Suprapubic skin (tissue), 4 donors: ENCODE measurements at regions not wholly inside any gene's neighbourhood (a gene's known extent, or its start where the extent isn't known, plus 50 kb on each side); places are given as distances from the start of the nearest gene placed in this dataset.

Source experiments
- DNase-seq, 2 donors: peaks; one replicate each; pipeline ENCODE4 v3.0.0-alpha.2; 2019; ENCODE audit warnings: low spot score in 2 of 2
- H3K27ac ChIP-seq: fragments of 200-600 bp; sonication (generic); one replicate; pipeline ENCODE4 v1.5.1; 2019
- H3K27me3 ChIP-seq: fragments of 200-600 bp; sonication (generic); one replicate; pipeline ENCODE4 v1.5.1; 2019
- H3K36me3 ChIP-seq: fragments of 200-600 bp; sonication (generic); one replicate; pipeline ENCODE4 v1.5.1; 2019
- H3K4me1 ChIP-seq: fragments of 200-600 bp; sonication (generic); one replicate; pipeline ENCODE4 v1.5.1; 2019
- H3K4me3 ChIP-seq: fragments of 200-600 bp; sonication (generic); one replicate; pipeline ENCODE4 v1.5.1; 2019; ENCODE audit warnings: mild to moderate bottlenecking
- H3K9me3 ChIP-seq: fragments of 200-600 bp; sonication (generic); one replicate; pipeline ENCODE4 v1.5.1; 2019
- EP300 ChIP-seq: sonication (generic); formaldehyde crosslinking; IDR thresholded peaks from one replicate; pipeline ENCODE4 v1.6.1; 2017; ENCODE audit warnings: antibody characterized with exemption
- POLR2A ChIP-seq, 2 donors: fragments of 450-650 bp; IDR thresholded peaks; one replicate each; pipeline ENCODE4 v1.6.1; 2017; ENCODE audit warnings: antibody characterized with exemption in 2 of 2, mild to moderate bottlenecking in 2 of 2, moderate library complexity in 2 of 2
- POLR2AphosphoS5 ChIP-seq, 3 donors: sonication (generic); formaldehyde crosslinking; IDR thresholded peaks; one replicate each; pipeline ENCODE4 v1.6.1; 2017; ENCODE audit warnings: antibody characterized with exemption in 3 of 3
- WGBS: methylation state at CpG from one replicate; pipeline ENCODE4 v1.1.5; 2018; 5-methylcytosine and 5-hydroxymethylcytosine counted together
- TF ChIP-seq, protein P1 (sequence below), 2 donors: fragments of 200-600 bp in 1 of 2; fragments of 450-650 bp in 1 of 2; sonication (generic) in 1 of 2; IDR thresholded peaks; one replicate each; pipeline ENCODE4 v1.5.1; 2016 to 2019; ENCODE audit warnings: antibody characterized with exemption in 2 of 2, mild to moderate bottlenecking in 1 of 2, moderate library complexity in 1 of 2

DNA sequence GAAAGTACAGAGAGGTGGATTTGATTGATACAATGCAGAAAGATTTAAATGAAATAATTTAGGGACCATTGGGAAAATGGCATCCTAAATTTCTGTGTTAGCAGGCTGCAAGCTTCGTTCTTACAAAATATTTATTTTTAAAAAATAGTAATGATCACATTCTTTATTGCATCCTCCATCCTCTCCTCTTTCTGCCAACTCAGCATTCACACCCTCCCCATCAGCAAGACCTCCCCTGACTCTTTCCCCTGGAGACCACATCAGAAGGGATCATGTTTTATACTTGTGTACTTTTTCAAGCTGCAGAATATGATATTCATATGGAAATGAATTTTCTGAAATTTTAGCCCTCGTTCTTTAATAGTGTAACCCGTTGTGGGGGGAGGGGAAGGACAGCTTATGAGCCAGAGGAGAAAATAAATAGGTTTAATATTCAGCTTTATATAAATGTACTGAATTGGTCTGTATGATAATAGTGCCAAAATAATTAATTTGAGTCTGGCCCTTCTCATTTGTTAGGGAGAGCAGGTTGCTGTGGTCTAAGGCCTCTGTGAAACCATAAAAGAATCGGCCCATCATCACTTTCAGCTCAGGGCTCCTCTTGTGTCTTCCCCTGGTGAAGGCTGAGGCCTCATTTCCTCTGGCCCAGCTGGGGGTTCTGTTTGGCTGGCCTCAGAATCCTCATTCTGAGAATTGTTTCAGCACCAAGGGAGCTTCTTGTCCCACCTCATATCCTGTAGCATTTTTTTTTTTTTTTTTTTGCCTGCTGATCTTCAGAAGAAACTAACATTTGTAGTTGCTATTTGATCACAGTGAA is 330.8 kb downstream of the TXNL1 start:
- no peaks in the 10 kb centered on the region for H3K36me3 ChIP-seq
- no peak overlapping the region for H3K27ac ChIP-seq
- H3K27me3 ChIP-seq = no peaks in the 10 kb centered on the region
- H3K9me3 ChIP-seq = no peaks in the 10 kb centered on the region
- no peak for TF ChIP-seq POLR2AphosphoS5 (IDR thresholded peaks at IDR 0.05)
- TF ChIP-seq POLR2A (IDR thresholded peaks at IDR 0.05) = no peak
- no peak for TF ChIP-seq EP300
- TF ChIP-seq, protein P1, sequence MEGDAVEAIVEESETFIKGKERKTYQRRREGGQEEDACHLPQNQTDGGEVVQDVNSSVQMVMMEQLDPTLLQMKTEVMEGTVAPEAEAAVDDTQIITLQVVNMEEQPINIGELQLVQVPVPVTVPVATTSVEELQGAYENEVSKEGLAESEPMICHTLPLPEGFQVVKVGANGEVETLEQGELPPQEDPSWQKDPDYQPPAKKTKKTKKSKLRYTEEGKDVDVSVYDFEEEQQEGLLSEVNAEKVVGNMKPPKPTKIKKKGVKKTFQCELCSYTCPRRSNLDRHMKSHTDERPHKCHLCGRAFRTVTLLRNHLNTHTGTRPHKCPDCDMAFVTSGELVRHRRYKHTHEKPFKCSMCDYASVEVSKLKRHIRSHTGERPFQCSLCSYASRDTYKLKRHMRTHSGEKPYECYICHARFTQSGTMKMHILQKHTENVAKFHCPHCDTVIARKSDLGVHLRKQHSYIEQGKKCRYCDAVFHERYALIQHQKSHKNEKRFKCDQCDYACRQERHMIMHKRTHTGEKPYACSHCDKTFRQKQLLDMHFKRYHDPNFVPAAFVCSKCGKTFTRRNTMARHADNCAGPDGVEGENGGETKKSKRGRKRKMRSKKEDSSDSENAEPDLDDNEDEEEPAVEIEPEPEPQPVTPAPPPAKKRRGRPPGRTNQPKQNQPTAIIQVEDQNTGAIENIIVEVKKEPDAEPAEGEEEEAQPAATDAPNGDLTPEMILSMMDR (IDR thresholded peaks at IDR 0.05) = no peak
- DNase-seq = no peak
- 78% methylated on average over 4 of the region's 4 CpGs for WGBS
- no peak overlapping the region for H3K4me3 ChIP-seq
- H3K4me1 ChIP-seq = no peaks in the 10 kb centered on the region

DNA sequence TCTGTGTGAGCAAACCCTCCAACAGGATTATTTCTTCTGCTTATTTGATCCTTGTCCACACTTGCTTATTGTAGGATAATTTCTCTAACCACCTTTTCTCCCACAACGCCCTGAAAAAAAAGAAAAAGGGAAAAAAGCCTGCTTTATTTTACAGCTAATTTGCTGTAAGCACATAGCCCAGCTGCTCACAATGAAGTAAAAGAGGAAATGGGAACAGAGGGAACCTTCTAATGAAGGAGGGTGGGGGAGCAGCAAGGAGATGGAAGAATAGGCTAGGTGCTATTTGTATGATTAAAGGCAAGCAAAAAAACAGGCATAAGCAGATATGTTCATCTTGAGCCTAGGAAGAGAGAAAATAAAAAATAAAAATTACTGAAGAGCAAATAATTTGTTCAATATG is 331.6 kb downstream of the TXNL1 start:
- Histone ChIP-seq H3K27ac (no peak overlapping the region), H3K4me3 (no peak overlapping the region), H3K4me1 (no peaks in the 10 kb centered on the region), H3K36me3 (no peaks in the 10 kb centered on the region), H3K27me3 (no peaks in the 10 kb centered on the region), H3K9me3 (no peaks in the 10 kb centered on the region)
- TF ChIP-seq POLR2AphosphoS5 (IDR thresholded peaks at IDR 0.05) (no peak), EP300 (no peak), POLR2A (IDR thresholded peaks at IDR 0.05) (no peak)
- TF ChIP-seq, protein P1 (IDR thresholded peaks at IDR 0.05) = no peak
- 66% methylated on average over 1 of the region's 1 CpG for WGBS
- no peak for DNase-seq

DNA sequence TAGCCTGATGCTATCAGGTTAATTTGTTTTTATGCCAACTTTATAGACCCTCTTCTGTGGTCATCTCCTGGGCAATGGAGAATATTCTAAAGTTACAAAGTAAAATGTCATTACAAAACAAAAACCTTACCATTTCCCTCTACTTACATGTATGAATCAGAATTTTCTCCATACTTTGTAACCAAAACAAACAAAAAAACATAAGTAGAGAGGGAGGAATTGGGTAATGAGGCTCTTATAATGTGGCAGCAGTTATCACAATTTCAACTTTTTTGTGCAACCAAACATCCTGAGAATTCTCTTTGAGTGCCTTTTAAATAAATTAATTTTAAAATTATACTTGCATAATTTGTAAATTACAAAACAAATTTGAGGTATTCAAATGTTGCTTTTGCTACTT is 332.8 kb downstream of the TXNL1 start:
- no peaks in the 10 kb centered on the region for H3K36me3 ChIP-seq
- H3K4me3 ChIP-seq = no peak overlapping the region
- no peak for DNase-seq
- H3K27ac ChIP-seq = no peak overlapping the region
- H3K27me3 ChIP-seq = no peaks in the 10 kb centered on the region
- H3K4me1 ChIP-seq = no peaks in the 10 kb centered on the region
- TF ChIP-seq POLR2A (IDR thresholded peaks at IDR 0.05) (no peak), POLR2AphosphoS5 (IDR thresholded peaks at IDR 0.05) (no peak), EP300 (no peak)
- TF ChIP-seq, protein P1 (IDR thresholded peaks at IDR 0.05) = no peak
- H3K9me3 ChIP-seq = no peaks in the 10 kb centered on the region

DNA sequence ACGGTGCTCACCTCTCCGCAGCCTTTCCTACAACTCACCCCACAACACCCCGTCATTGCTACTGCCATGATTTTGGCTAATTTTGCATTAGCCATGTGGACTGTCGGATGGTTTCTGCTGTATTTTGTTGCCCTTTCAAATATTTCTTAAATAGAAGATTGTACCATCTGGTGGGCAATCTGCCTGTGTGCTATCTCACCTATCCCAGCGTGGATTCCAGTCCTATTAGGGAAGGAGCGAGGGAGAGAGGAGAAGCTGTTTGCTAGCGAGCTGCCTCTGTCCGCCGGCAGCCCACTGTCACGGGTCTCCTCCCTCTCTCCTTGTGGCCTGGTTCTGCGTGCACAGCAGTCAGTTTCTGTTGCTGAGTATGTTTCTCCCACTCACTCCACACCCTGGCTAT is 336.2 kb downstream of the TXNL1 start:
- TF ChIP-seq POLR2AphosphoS5 (IDR thresholded peaks at IDR 0.05) = no peak
- TF ChIP-seq EP300 = no peak
- TF ChIP-seq, protein P1 (IDR thresholded peaks at IDR 0.05) = no peak
- no peak for TF ChIP-seq POLR2A (IDR thresholded peaks at IDR 0.05)
- H3K4me1 ChIP-seq = no peaks in the 10 kb centered on the region
- no peaks in the 10 kb centered on the region for H3K36me3 ChIP-seq
- H3K27me3 ChIP-seq = no peaks in the 10 kb centered on the region
- no peak for DNase-seq
- no peaks in the 10 kb centered on the region for H3K9me3 ChIP-seq
- H3K27ac ChIP-seq = no peak overlapping the region
- WGBS = 94% methylated on average over 11 of the region's 11 CpGs
- no peak overlapping the region for H3K4me3 ChIP-seq

DNA sequence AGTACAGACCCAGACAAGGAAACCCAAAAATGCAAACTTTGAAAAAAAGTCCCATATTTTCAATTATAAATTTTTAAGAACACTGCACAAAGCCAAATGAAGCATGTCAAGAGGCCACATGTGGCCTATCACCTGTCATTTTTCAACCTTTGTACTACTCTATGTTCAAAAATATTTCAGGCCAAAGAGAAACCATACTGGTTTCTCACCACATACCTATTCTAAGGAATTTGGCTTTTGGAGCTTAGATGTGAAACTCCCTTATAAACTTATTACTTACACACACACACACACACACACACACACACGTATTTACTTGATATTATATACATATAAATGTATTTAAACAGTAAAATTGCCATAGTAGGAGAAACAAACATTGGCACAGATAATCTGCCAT is 338.7 kb downstream of the TXNL1 start:
- Histone ChIP-seq H3K27ac (no peak overlapping the region), H3K27me3 (no peaks in the 10 kb centered on the region), H3K4me3 (no peak overlapping the region), H3K4me1 (no peaks in the 10 kb centered on the region), H3K36me3 (no peaks in the 10 kb centered on the region), H3K9me3 (no peaks in the 10 kb centered on the region)
- no peak for DNase-seq
- TF ChIP-seq, protein P1 (IDR thresholded peaks at IDR 0.05) = no peak
- no peak for TF ChIP-seq POLR2A (IDR thresholded peaks at IDR 0.05)
- TF ChIP-seq EP300 = no peak
- no peak for TF ChIP-seq POLR2AphosphoS5 (IDR thresholded peaks at IDR 0.05)
- WGBS = 71% methylated on average over 1 of the region's 1 CpG
